B cell (primary cell): ENCODE measurements at regions not wholly inside any gene's neighbourhood (a gene's known extent, or its start where the extent isn't known, plus 50 kb on each side); places are given as distances from the start of the nearest gene placed in this dataset.

ENCODE experiments used
- ATAC-seq: fragments of 200-7000 bp; cut with Tn5 transposase; one replicate; pipeline ENCODE4 v1.10.0; 2021; ENCODE audit warnings: low read depth, mild to moderate bottlenecking, moderate number of reproducible peaks, moderate library complexity
- CTCF ChIA-PET: fragments of 350-600 bp; sonication (Branson Sonifier 250); formaldehyde crosslinking; loops from one replicate; lab custom pipeline; 2021; ENCODE audit warnings: antibody characterized with exemption, inconsistent platforms; lab: Charles Lee
- POLR2A ChIA-PET: fragments of 350-600 bp; sonication (Branson Sonifier 250); formaldehyde crosslinking; loops from one replicate; lab custom pipeline; 2021; ENCODE audit warnings: antibody characterized with exemption; lab: Charles Lee
- DNase-seq: peaks from one replicate; pipeline ENCODE4 v3.0.0; 2013
- H2AFZ ChIP-seq: 2 replicates; pipeline ENCODE4 v1.6.1; 2012; ENCODE audit warnings: mild to moderate bottlenecking, low read depth, low read length; ENCODE audit not compliant: insufficient read depth, poor library complexity, severe bottlenecking
- H3K27ac ChIP-seq, 2 donors: 1 replicate in 1 of 2; 2 replicates in 1 of 2; pipeline ENCODE4 v1.5.1; 2012 to 2013; ENCODE audit warnings: low read length in 2 of 2, mild to moderate bottlenecking in 2 of 2, moderate library complexity in 1 of 2
- H3K27me3 ChIP-seq, 4 experiments: fragments of 200-600 bp in 1 of 4; sonication (generic) in 1 of 4; replicated peaks in 1 of 4; 1 replicate in 2 of 4; 2 replicates in 2 of 4; pipeline versions ENCODE4 v1.6.1 to v1.7.0; 2013 to 2016; ENCODE audit warnings: low read length in 3 of 4, mild to moderate bottlenecking in 2 of 4, mixed read lengths in 1 of 4, moderate library complexity in 1 of 4; ENCODE audit not compliant: insufficient read depth in 4 of 4, control insufficient read depth in 3 of 4; ENCODE audit errors: control extremely low read depth in 1 of 4
- H3K36me3 ChIP-seq, 2 experiments: replicated peaks in 1 of 2; 1 replicate in 1 of 2; 2 replicates in 1 of 2; pipeline versions ENCODE4 v1.6.1 to v1.7.1; 2013; ENCODE audit warnings: low read length in 1 of 2; ENCODE audit not compliant: insufficient read depth in 2 of 2, control insufficient read depth in 1 of 2; ENCODE audit errors: control extremely low read depth in 1 of 2, extremely low read depth in 1 of 2
- H3K4me1 ChIP-seq, 2 donors: fragments of 200-600 bp in 1 of 2; sonication (generic) in 1 of 2; 1 replicate in 1 of 2; 2 replicates in 1 of 2; pipeline versions ENCODE4 v1.5.1 to v1.6.1; 2013 to 2017; ENCODE audit warnings: low read length in 2 of 2; ENCODE audit not compliant: control insufficient read depth in 2 of 2, insufficient read depth in 2 of 2
- H3K4me2 ChIP-seq: replicated peaks from 2 replicates; pipeline ENCODE3; 2012; ENCODE audit warnings: mild to moderate bottlenecking, low read depth, low read length; ENCODE audit not compliant: poor library complexity, severe bottlenecking
- H3K4me3 ChIP-seq, 5 experiments: fragments of 200-600 bp in 1 of 5; sonication (generic) in 1 of 5; 1 replicate in 3 of 5; 2 replicates in 2 of 5; pipeline versions ENCODE4 v1.5.1 to v1.7.0; 2011 to 2016; ENCODE audit warnings: low read length in 4 of 5, mild to moderate bottlenecking in 4 of 5, low read depth in 2 of 5, control low read depth in 1 of 5, moderate library complexity in 1 of 5; ENCODE audit not compliant: insufficient read depth in 1 of 5; ENCODE audit errors: control extremely low read depth in 1 of 5, extremely low read depth in 1 of 5
- H3K79me2 ChIP-seq: fragments of 200-600 bp; sonication (generic); one replicate; pipeline ENCODE4 v1.6.0; 2016; ENCODE audit warnings: low read length; ENCODE audit not compliant: control insufficient read depth, insufficient read depth
- H3K9ac ChIP-seq: fragments of 200-600 bp; sonication (generic); 2 replicates; pipeline ENCODE4 v1.6.1; 2017; ENCODE audit warnings: mild to moderate bottlenecking, low read length, moderate library complexity
- H3K9me3 ChIP-seq, 3 donors: one replicate each; pipeline versions ENCODE4 v1.6.1 to v1.7.1; 2013; ENCODE audit warnings: low read length in 2 of 3; ENCODE audit not compliant: control insufficient read depth in 2 of 3, insufficient read depth in 1 of 3; ENCODE audit errors: control extremely low read depth in 1 of 3
- H4K20me1 ChIP-seq: 2 replicates; pipeline ENCODE4 v1.6.0; 2012; ENCODE audit warnings: mild to moderate bottlenecking, low read length; ENCODE audit not compliant: insufficient read depth, control insufficient read depth, poor library complexity, severe bottlenecking
- H3K27ac Mint-ChIP-seq: one replicate; pipeline ENCODE4 v1.8.0; 2021; ENCODE audit warnings: mixed read lengths
- H3K27me3 Mint-ChIP-seq: one replicate; pipeline ENCODE4 v1.8.0; 2021; ENCODE audit warnings: mixed read lengths
- H3K4me1 Mint-ChIP-seq: one replicate; pipeline ENCODE4 v1.8.0; 2021; ENCODE audit warnings: mixed read lengths
- H3K4me3 Mint-ChIP-seq: one replicate; pipeline ENCODE4 v1.8.0; 2021; ENCODE audit warnings: mixed read lengths
- H3K9me3 Mint-ChIP-seq: one replicate; pipeline ENCODE4 v1.8.0; 2022; ENCODE audit warnings: mixed read lengths; ENCODE audit not compliant: insufficient read depth
- EZH2 ChIP-seq: IDR thresholded peaks from 2 replicates; pipeline ENCODE4 v1.6.1; 2012; ENCODE audit warnings: borderline replicate concordance, low read depth, mild to moderate bottlenecking, moderate library complexity, low read length; ENCODE audit not compliant: insufficient read depth, poor library complexity, severe bottlenecking
- WGBS: methylation state at CpG from one replicate; pipeline ENCODE4 v1.1.5; 2013; ENCODE audit warnings: missing lambda C conversion rate; ENCODE audit not compliant: insufficient coverage; 5-methylcytosine and 5-hydroxymethylcytosine counted together
- intact Hi-C: fragments of 100-400 bp; cut with micrococcal nuclease; formaldehyde crosslinking; loops from one replicate; pipeline ENCODE4 v1.10.0; 2022
- TF ChIP-seq, protein P1 (sequence below): fragments of 200-600 bp; IDR thresholded peaks from one replicate; pipeline ENCODE4 v1.8.0; 2022; ENCODE audit warnings: antibody characterized with exemption, mild to moderate bottlenecking

DNA sequence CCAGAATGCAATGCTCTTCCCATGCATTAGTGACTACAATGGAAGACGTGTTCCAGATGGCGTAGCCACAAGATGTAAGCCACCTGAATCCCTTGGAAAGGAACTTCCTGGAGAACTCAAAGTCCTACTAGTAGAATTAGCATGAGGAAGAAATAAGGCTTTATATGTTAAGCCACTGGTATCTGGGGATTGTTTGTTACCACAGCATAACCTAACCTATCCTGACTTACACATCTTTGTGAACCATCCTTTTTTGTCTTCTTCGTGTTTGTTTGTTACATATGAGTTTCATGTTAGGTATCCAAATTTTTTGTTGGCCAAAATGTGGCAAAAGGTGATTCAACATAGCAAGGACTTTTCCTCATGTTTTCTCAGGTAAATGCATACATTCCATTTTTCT is 188.9 kb downstream of the C1D start:
- H3K27me3 Mint-ChIP-seq, result peaks cover 19% of the 10 kb centered on the region
- ATAC-seq, result no peak
- Histone ChIP-seq H3K27me3 (peaks cover 0 to 9% (median 2%) of the 10 kb centered on the region in 4 experiments), H2AFZ (no peak overlapping the region), H4K20me1 (no peaks in the 10 kb centered on the region), H3K4me2 (no peak overlapping the region), H3K9ac (no peak overlapping the region), H3K4me1 (no peaks in the 10 kb centered on the region), H3K79me2 (no peaks in the 10 kb centered on the region), H3K4me3 (no peak overlapping the region), H3K9me3 (no peaks in the 10 kb centered on the region), H3K36me3 (no peaks in the 10 kb centered on the region), H3K27ac (no peak overlapping the region)
- TF ChIP-seq, protein P1, sequence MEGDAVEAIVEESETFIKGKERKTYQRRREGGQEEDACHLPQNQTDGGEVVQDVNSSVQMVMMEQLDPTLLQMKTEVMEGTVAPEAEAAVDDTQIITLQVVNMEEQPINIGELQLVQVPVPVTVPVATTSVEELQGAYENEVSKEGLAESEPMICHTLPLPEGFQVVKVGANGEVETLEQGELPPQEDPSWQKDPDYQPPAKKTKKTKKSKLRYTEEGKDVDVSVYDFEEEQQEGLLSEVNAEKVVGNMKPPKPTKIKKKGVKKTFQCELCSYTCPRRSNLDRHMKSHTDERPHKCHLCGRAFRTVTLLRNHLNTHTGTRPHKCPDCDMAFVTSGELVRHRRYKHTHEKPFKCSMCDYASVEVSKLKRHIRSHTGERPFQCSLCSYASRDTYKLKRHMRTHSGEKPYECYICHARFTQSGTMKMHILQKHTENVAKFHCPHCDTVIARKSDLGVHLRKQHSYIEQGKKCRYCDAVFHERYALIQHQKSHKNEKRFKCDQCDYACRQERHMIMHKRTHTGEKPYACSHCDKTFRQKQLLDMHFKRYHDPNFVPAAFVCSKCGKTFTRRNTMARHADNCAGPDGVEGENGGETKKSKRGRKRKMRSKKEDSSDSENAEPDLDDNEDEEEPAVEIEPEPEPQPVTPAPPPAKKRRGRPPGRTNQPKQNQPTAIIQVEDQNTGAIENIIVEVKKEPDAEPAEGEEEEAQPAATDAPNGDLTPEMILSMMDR, result no peak
- TF ChIP-seq EZH2, result no peak
- H3K9me3 Mint-ChIP-seq, result no peaks in the 10 kb centered on the region
- no peak overlapping the region for H3K27ac Mint-ChIP-seq
- intact Hi-C loops, result no loop called here
- H3K4me3 Mint-ChIP-seq, result no peak overlapping the region
- no peaks in the 10 kb centered on the region for H3K4me1 Mint-ChIP-seq
- ChIA-PET POLR2A (no interaction called here), CTCF (no interaction called here)
- DNase-seq, result no peak
- no CpG with 5 or more reads among the region's 3 CpGs for WGBS

DNA sequence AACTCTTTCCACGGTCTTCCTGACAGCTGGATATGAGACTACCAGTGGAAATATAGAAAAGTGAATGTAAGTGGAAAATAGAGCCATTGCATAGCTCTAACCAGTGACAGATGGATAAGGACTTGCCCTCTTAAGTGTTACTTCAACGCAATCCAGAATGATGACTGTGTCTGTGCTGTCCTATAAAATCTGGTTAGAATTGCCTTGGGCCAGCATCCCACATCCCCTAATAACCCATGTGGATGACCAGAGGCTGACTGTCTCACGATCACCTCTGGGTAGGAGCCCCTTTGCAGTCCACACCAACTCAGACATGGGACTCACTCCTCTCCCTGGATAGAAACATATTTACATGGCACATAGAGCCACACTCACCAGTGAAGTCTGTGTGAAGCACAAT is 186.6 kb downstream of the C1D start:
- POLR2A ChIA-PET, result no interaction called here
- ATAC-seq, result no peak

More for the DNA sequence above, 186.6 kb downstream of the C1D start:
- Mint-ChIP-seq H3K4me1 (no peaks in the 10 kb centered on the region), H3K27ac (no peak overlapping the region), H3K4me3 (no peak overlapping the region), H3K9me3 (no peaks in the 10 kb centered on the region), H3K27me3 (peaks cover 11% of the 10 kb centered on the region)
- H2AFZ ChIP-seq, result no peak overlapping the region
- no peak for DNase-seq
- 87% methylated on average over 3 of the region's 3 CpGs for WGBS
- no peak overlapping the region for H3K4me3 ChIP-seq
- CTCF ChIA-PET, result no interaction called here
- H3K4me2 ChIP-seq, result no peak overlapping the region
- no peaks in the 10 kb centered on the region for H3K79me2 ChIP-seq
- H3K4me1 ChIP-seq, result no peaks in the 10 kb centered on the region
- no peak overlapping the region for H3K9ac ChIP-seq
- intact Hi-C loops, result no loop called here
- H3K36me3 ChIP-seq, result no peaks in the 10 kb centered on the region
- H3K9me3 ChIP-seq, result no peaks in the 10 kb centered on the region
- TF ChIP-seq EZH2, result no peak
- TF ChIP-seq, protein P1, result no peak
- H4K20me1 ChIP-seq, result no peaks in the 10 kb centered on the region
- H3K27me3 ChIP-seq, result peaks cover 0 to 4% (median 2%) of the 10 kb centered on the region in 4 experiments
- H3K27ac ChIP-seq, result no peak overlapping the region
